ENCODE measurements at regions not wholly inside any gene's neighbourhood (a gene's known extent, or its start where the extent isn't known, plus 50 kb on each side); places are given as distances from the start of the nearest gene placed in this dataset.

- no peak for DNase-seq (ENCODE audit: insufficient read length, low spot score)
- FAIRE-seq, result no peak
- TF ChIP-seq SPI1 (IDR thresholded peaks at IDR 0.05; ENCODE audit: low read depth, low read length) (no peak), PAX5 (IDR thresholded peaks at IDR 0.05; ENCODE audit: insufficient read depth, low read length, severe bottlenecking) (no peak), POU2F2 (IDR thresholded peaks at IDR 0.05; ENCODE audit: low read depth, low read length) (no peak), TAF1 (IDR thresholded peaks at IDR 0.05; ENCODE audit: low read depth, low read length) (no peak), POLR2AphosphoS5 (IDR thresholded peaks at IDR 0.05; ENCODE audit: low read depth, low read length) (no peak), POLR2A (IDR thresholded peaks at IDR 0.05; ENCODE audit: low read depth, low read length) (no peak)
Observed at GRCh38 chr2:123359636-123360035, 665.5 kb upstream of the CNTNAP5 start.

GRCh38 chr2:123362671-123363440, 662.2 kb upstream of the CNTNAP5 start:
- FAIRE-seq (no peak), DNase-seq (ENCODE audit: insufficient read length, low spot score) (no peak)
- TF ChIP-seq SPI1 (IDR thresholded peaks at IDR 0.05; ENCODE audit: low read depth, low read length) (no peak), POLR2AphosphoS5 (IDR thresholded peaks at IDR 0.05; ENCODE audit: low read depth, low read length) (no peak), POLR2A (IDR thresholded peaks at IDR 0.05; ENCODE audit: low read depth, low read length) (no peak), TAF1 (IDR thresholded peaks at IDR 0.05; ENCODE audit: low read depth, low read length) (no peak), POU2F2 (IDR thresholded peaks at IDR 0.05; ENCODE audit: low read depth, low read length) (no peak), PAX5 (IDR thresholded peaks at IDR 0.05; ENCODE audit: insufficient read depth, low read length, severe bottlenecking) (no peak)

- no peak for DNase-seq (ENCODE audit: insufficient read length, low spot score)
- FAIRE-seq, result no peak
- no peak for TF ChIP-seq TAF1 (IDR thresholded peaks at IDR 0.05; ENCODE audit: low read depth, low read length)
Observed at GRCh38 chr2:123363826-123364225, 661.3 kb upstream of the CNTNAP5 start.

GRCh38 chr2:123364243-123364896, 660.7 kb upstream of the CNTNAP5 start:
- no peak for FAIRE-seq
- TF ChIP-seq PAX5 (IDR thresholded peaks at IDR 0.05; ENCODE audit: insufficient read depth, low read length, severe bottlenecking) (no peak), TAF1 (IDR thresholded peaks at IDR 0.05; ENCODE audit: low read depth, low read length) (no peak), POU2F2 (IDR thresholded peaks at IDR 0.05; ENCODE audit: low read depth, low read length) (no peak), POLR2A (IDR thresholded peaks at IDR 0.05; ENCODE audit: low read depth, low read length) (no peak), SPI1 (IDR thresholded peaks at IDR 0.05; ENCODE audit: low read depth, low read length) (no peak), POLR2AphosphoS5 (IDR thresholded peaks at IDR 0.05; ENCODE audit: low read depth, low read length) (no peak)

GRCh38 chr2:123366239-123366837, 658.7 kb upstream of the CNTNAP5 start:
- FAIRE-seq (no peak), DNase-seq (ENCODE audit: insufficient read length, low spot score) (no peak)
- no peak for TF ChIP-seq POLR2AphosphoS5 (IDR thresholded peaks at IDR 0.05; ENCODE audit: low read depth, low read length)
- TF ChIP-seq SPI1 (IDR thresholded peaks at IDR 0.05; ENCODE audit: low read depth, low read length), result no peak
- TF ChIP-seq POU2F2 (IDR thresholded peaks at IDR 0.05; ENCODE audit: low read depth, low read length), result no peak
- TF ChIP-seq TAF1 (IDR thresholded peaks at IDR 0.05; ENCODE audit: low read depth, low read length), result no peak
- TF ChIP-seq PAX5 (IDR thresholded peaks at IDR 0.05; ENCODE audit: insufficient read depth, low read length, severe bottlenecking), result no peak
- no peak for TF ChIP-seq POLR2A (IDR thresholded peaks at IDR 0.05; ENCODE audit: low read depth, low read length)

More at GRCh38 chr2:123364243-123364896, 660.7 kb upstream of the CNTNAP5 start:
- no peak for DNase-seq (ENCODE audit: insufficient read length, low spot score)

GRCh38 chr2:123370186-123370585, 654.9 kb upstream of the CNTNAP5 start:
- no peak for FAIRE-seq
- no peak for TF ChIP-seq PAX5 (IDR thresholded peaks at IDR 0.05; ENCODE audit: insufficient read depth, low read length, severe bottlenecking)
- no peak for TF ChIP-seq POLR2A (IDR thresholded peaks at IDR 0.05; ENCODE audit: low read depth, low read length)
- TF ChIP-seq POU2F2 (IDR thresholded peaks at IDR 0.05; ENCODE audit: low read depth, low read length), result no peak
- TF ChIP-seq POLR2AphosphoS5 (IDR thresholded peaks at IDR 0.05; ENCODE audit: low read depth, low read length), result no peak
- TF ChIP-seq TAF1 (IDR thresholded peaks at IDR 0.05; ENCODE audit: low read depth, low read length), result no peak
- DNase-seq (ENCODE audit: insufficient read length, low spot score), result no peak

- no peak for FAIRE-seq
Observed at GRCh38 chr2:123371535-123371934, 653.6 kb upstream of the CNTNAP5 start.

GRCh38 chr2:123380370-123380935, 644.6 kb upstream of the CNTNAP5 start:
- TF ChIP-seq TAF1 (IDR thresholded peaks at IDR 0.05; ENCODE audit: low read depth, low read length), result no peak
- no peak for TF ChIP-seq SPI1 (IDR thresholded peaks at IDR 0.05; ENCODE audit: low read depth, low read length)
- no peak for TF ChIP-seq POU2F2 (IDR thresholded peaks at IDR 0.05; ENCODE audit: low read depth, low read length)
- TF ChIP-seq POLR2AphosphoS5 (IDR thresholded peaks at IDR 0.05; ENCODE audit: low read depth, low read length), result no peak
- TF ChIP-seq POLR2A (IDR thresholded peaks at IDR 0.05; ENCODE audit: low read depth, low read length), result no peak
- TF ChIP-seq PAX5 (IDR thresholded peaks at IDR 0.05; ENCODE audit: insufficient read depth, low read length, severe bottlenecking), result no peak
- DNase-seq (ENCODE audit: insufficient read length, low spot score) (no peak), FAIRE-seq (no peak)

More at GRCh38 chr2:123371535-123371934, 653.6 kb upstream of the CNTNAP5 start:
- TF ChIP-seq SPI1 (IDR thresholded peaks at IDR 0.05; ENCODE audit: low read depth, low read length) (no peak), TAF1 (IDR thresholded peaks at IDR 0.05; ENCODE audit: low read depth, low read length) (no peak)
- DNase-seq (ENCODE audit: insufficient read length, low spot score), result no peak

- DNase-seq (ENCODE audit: insufficient read length, low spot score), result no peak
- no peak for FAIRE-seq
- TF ChIP-seq SPI1 (IDR thresholded peaks at IDR 0.05; ENCODE audit: low read depth, low read length) (no peak), TAF1 (IDR thresholded peaks at IDR 0.05; ENCODE audit: low read depth, low read length) (no peak), POU2F2 (IDR thresholded peaks at IDR 0.05; ENCODE audit: low read depth, low read length) (no peak), POLR2AphosphoS5 (IDR thresholded peaks at IDR 0.05; ENCODE audit: low read depth, low read length) (no peak), POLR2A (IDR thresholded peaks at IDR 0.05; ENCODE audit: low read depth, low read length) (no peak), PAX5 (IDR thresholded peaks at IDR 0.05; ENCODE audit: insufficient read depth, low read length, severe bottlenecking) (no peak)
Observed at GRCh38 chr2:123415678-123416077, 609.4 kb upstream of the CNTNAP5 start.

Measured in GM12891 (cell line).